G401 (cell line): ENCODE measurements at regions not wholly inside any gene's neighbourhood (a gene's known extent, or its start where the extent isn't known, plus 50 kb on each side); places are given as distances from the start of the nearest gene placed in this dataset.

Experiments
- DNase-seq: peaks from one replicate; pipeline ENCODE4 v3.0.0-alpha.2; 2015; ENCODE audit warnings: low spot score
- in situ Hi-C: cut with HindIII; loops from 2 replicates; pipeline ENCODE4 v1.10.0; 2016; ENCODE audit warnings: low sequenced_read_pairs, mixed read lengths

- DNase-seq = no peak
- in situ Hi-C loops = no loop called here
These were observed 219.0 kb upstream of the IRX1 start for GRCh38 chr5:3376611-3377010.

DNA sequence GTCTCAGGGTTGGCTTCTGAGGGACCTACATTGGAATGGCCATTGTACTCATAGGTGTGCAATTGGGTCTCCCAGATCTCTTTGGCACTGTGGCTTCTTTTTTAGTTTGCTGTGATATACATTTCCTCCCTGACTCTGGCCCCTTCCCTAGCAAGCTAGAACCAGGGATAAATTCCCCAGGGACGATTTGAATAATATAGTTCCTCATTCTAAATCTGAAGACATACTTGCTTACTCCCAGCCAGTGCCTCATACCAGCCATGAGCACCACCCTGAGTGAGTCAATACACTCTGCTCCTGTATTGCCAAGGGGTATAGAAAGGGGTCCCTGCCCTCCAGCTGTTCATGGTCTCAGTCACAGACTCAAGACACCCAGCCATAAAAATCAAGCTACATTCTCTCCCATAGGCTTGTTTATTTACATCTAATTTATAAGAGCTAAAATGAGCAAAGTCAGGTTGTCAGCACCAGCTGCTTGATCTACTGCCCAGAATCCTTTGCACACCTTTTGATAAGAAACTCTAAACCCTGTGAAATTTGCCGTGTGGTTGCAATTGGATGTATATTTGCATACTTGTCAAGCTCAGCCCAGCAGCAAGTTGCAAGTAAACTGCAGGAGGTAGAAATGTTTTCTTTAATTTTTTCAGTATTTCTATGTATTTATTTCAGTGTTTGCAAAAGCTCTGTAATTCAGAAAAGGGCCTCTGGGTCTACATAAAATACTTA is 219.9 kb upstream of the IRX1 start:
- DNase-seq = no peak
- in situ Hi-C loops = no loop called here

GRCh38 chr5:3373391-3373790 is 222.2 kb upstream of the IRX1 start:
- no peak for DNase-seq
- in situ Hi-C loops = no loop called here

- DNase-seq = no peak
- in situ Hi-C loops = no loop called here
These were observed 223.3 kb upstream of the IRX1 start for GRCh38 chr5:3372289-3372688.

- DNase-seq = no peak
- in situ Hi-C loops = no loop called here
These were observed 230.0 kb upstream of the IRX1 start for GRCh38 chr5:3365501-3366215.

DNA sequence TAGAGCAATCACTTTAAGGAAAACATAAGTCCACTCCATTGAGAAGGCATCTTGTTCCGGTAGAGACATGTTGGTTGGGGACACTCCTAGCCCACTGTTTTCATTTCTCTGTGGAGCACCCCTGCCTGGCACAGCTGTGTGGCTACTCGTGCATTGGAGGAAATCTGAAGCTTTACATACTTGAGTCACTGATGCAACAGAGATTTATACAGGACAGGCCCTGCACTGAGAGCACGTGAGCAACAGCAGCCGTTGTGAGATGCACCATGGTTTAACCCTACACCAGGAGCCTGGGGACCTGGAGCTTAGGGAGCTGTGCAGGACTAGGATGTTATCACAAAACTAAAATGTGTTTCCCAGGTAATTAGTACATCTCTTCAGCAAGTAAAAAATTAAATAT is 230.7 kb upstream of the IRX1 start:
- in situ Hi-C loops = no loop called here
- no peak for DNase-seq

DNA sequence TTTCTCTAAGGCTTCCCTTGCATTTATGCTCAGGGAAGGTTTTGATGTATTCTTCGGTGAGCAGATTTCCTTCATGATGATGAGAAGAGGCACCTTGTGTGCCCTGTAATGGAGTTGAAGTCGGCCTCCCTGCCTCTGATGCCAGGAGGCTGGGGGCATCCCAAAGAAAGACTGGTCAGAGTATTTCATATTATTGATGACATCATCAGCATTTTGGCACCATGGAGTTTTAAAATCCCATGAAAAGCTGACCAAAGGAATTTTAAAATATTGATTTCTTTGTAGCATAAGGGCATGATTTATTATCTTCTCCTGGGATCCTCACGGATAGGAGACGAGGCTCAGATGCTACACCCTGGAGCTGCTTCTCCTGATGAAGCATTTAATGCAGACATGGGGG is 231.2 kb upstream of the IRX1 start:
- DNase-seq = no peak
- in situ Hi-C loops = no loop called here

DNA sequence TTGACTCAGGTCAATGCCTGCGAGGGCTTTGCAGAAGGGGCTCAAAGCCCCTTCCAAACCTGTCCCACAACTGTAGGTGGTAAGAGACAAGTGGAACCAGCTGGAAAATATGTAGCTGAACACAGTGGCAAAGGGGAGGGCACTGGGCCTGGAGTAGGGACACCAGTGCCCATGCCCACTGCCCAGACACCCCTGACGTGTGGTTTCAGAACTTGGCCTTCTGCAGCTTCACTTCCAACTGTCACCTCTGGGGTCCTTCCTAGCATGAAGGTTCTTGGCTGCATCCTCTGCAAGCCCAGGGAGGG is 233.1 kb upstream of the IRX1 start:
- DNase-seq = no peak
- in situ Hi-C loops = no loop called here

- in situ Hi-C loops = no loop called here
These were observed 233.6 kb upstream of the IRX1 start for GRCh38 chr5:3361811-3362605.

GRCh38 chr5:3359642-3360041 is 236.0 kb upstream of the IRX1 start:
- in situ Hi-C loops = no loop called here
- DNase-seq = no peak

More at GRCh38 chr5:3361811-3362605, 233.6 kb upstream of the IRX1 start:
- no peak for DNase-seq

DNA sequence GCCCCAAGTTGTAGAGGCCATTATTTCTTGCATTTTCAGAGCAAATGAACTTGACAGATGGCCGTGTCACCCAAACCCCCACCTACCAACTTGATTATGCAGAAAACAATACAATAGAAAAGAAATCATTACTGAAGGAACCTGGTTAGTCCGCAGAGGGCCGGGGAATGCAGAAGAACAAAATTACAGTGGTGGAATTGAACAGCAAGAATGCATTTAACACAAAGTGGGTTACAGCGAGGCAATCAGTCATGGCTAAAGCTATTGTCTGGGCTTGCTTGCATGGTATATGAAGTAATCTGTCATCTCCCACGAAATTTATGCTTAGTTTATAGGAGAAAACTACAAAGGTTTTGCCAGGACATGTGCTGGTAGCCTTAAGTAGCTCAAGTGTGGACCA is 238.3 kb upstream of the IRX1 start:
- no peak for DNase-seq
- in situ Hi-C loops = no loop called here

GRCh38 chr5:3356016-3356415 is 239.6 kb upstream of the IRX1 start:
- no peak for DNase-seq
- in situ Hi-C loops = no loop called here

- in situ Hi-C loops = no loop called here
These were observed 240.5 kb upstream of the IRX1 start for GRCh38 chr5:3355126-3355525.

GRCh38 chr5:3354606-3355005 is 241.0 kb upstream of the IRX1 start:
- no peak for DNase-seq
- in situ Hi-C loops = no loop called here

More at GRCh38 chr5:3355126-3355525, 240.5 kb upstream of the IRX1 start:
- DNase-seq = no peak

- DNase-seq = no peak
- in situ Hi-C loops = no loop called here
These were observed 242.1 kb upstream of the IRX1 start for GRCh38 chr5:3353561-3353960.

GRCh38 chr5:3352711-3353110 is 242.9 kb upstream of the IRX1 start:
- DNase-seq = no peak
- in situ Hi-C loops = no loop called here

GRCh38 chr5:3351581-3352442 is 243.8 kb upstream of the IRX1 start:
- no peak for DNase-seq
- in situ Hi-C loops = no loop called here

DNA sequence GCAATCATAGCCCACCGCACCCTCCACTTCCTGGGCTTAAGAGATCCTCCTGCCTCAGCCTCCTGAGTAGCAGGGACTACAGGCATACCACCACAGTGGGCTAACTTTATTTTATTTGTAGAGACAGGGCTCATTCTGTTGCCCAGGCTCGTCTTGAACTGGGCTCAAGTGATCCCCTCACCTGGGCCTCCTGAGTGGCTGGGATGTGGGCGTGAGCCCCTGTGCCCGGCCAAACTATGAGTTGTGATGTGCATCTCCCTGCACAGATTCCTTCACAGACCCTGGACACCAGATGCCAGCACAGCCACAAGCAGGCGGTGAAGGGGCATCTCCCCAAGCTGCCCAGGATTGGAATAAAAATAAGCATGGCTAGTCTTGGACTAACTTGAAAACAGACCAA is 244.9 kb upstream of the IRX1 start:
- in situ Hi-C loops = no loop called here
- no peak for DNase-seq

DNA sequence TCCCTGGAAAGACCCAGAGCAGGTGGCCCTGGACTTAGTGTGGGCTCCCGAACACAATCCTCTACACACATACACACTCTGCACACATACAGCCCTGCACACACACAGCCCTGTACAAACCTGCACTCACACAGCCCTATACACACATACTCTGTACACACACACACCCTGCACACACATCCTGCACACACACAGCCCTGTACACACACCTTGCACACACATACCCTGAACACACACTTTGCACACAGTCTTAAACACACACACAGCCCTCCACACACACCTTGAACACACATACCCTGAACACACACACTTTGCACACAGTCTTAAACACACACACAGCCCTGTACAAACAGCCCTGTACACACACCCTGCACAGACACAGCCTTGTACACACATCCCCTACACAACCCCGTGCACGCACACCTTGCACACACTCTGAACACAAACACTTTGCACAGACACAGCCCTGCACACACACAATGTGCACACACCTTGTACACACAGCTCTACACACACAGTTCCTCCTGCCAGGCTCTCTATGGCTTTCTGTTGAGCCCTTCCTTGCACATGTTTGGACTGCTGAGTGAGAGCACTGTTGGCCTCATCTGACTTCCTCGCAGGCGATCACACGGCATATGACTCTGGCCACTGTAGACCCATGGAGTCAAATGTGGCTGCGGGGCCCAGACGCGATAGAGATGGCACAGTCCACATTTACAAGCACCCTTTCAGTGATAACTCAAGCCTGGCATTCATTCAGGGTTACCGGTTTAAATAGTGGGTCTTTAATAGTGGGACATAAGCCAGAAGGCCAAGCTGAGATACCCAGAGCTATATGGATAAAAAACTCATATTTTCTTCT is 245.7 kb upstream of the IRX1 start:
- in situ Hi-C loops = no loop called here
- DNase-seq = no peak
